SK-N-SH (cell line): ENCODE measurements at regions not wholly inside any gene's neighbourhood (a gene's known extent, or its start where the extent isn't known, plus 50 kb on each side); places are given as distances from the start of the nearest gene placed in this dataset.

ENCODE experiments used
- CTCF ChIA-PET: fragments of 300-600, 350-600 bp; formaldehyde crosslinking; extraction: SDS; loops from one replicate; lab custom pipeline; 2021; lab: Yijun Ruan, JAX
- POLR2A ChIA-PET: fragments of 350-600 bp; sonication (Branson Sonifier 250); formaldehyde crosslinking; extraction: SDS; loops from one replicate; lab custom pipeline; 2020; ENCODE audit warnings: antibody characterized with exemption, inconsistent platforms; lab: Yijun Ruan, JAX
- DNase-seq: peaks from one replicate; pipeline ENCODE4 v3.0.0; 2012
- H2AFZ ChIP-seq: fragments of 200-600 bp; sonication (generic); 2 replicates; pipeline ENCODE4 v1.8.1; 2016; ENCODE audit warnings: antibody characterized with exemption, mild to moderate bottlenecking, low read depth
- H3F3A ChIP-seq: fragments of 200-600 bp; sonication (generic); replicated peaks from 2 replicates; pipeline ENCODE3; 2016; ENCODE audit warnings: antibody characterized with exemption, mild to moderate bottlenecking; ENCODE audit not compliant: insufficient read depth
- H3K27ac ChIP-seq, 2 experiments: fragments of 200-500 bp in 1 of 2; fragments of 200-600 bp in 1 of 2; sonication (Bioruptor generic) in 1 of 2; sonication (generic), shearing (Covaris generic) in 1 of 2; 2 replicates each; pipeline versions ENCODE4 v1.5.1 to v1.6.1; 2014 to 2016; ENCODE audit warnings: low read depth in 2 of 2, inconsistent platforms in 1 of 2, low read length in 1 of 2, mild to moderate bottlenecking in 1 of 2, mixed read lengths in 1 of 2
- H3K27me3 ChIP-seq: fragments of 200-600 bp; sonication (generic), shearing (Covaris generic); 2 replicates; pipeline ENCODE4 v1.6.1; 2016; ENCODE audit warnings: mixed run types; ENCODE audit not compliant: insufficient read depth
- H3K36me3 ChIP-seq, 2 experiments: fragments of 200-500 bp in 1 of 2; fragments of 200-600 bp in 1 of 2; sonication (Bioruptor generic) in 1 of 2; sonication (generic) in 1 of 2; replicated peaks in 1 of 2; 2 replicates each; pipeline versions ENCODE3 to v1.5.1; 2014 to 2016; ENCODE audit warnings: low read length in 1 of 2, mild to moderate bottlenecking in 1 of 2; ENCODE audit not compliant: insufficient read depth in 2 of 2, control insufficient read depth in 1 of 2
- H3K4me1 ChIP-seq, 2 experiments: fragments of 200-500 bp in 1 of 2; fragments of 200-600 bp in 1 of 2; sonication (Bioruptor generic) in 1 of 2; sonication (generic), shearing (Covaris generic) in 1 of 2; 2 replicates each; pipeline versions ENCODE4 v1.5.1 to v1.6.1; 2014 to 2016; ENCODE audit warnings: low read depth in 1 of 2, low read length in 1 of 2, mixed run types in 1 of 2; ENCODE audit not compliant: insufficient read depth in 2 of 2, control insufficient read depth in 1 of 2
- H3K4me2 ChIP-seq: fragments of 200-600 bp; sonication (generic), shearing (Covaris generic); 2 replicates; pipeline ENCODE4 v1.6.1; 2017; ENCODE audit warnings: mixed run types
- H3K4me3 ChIP-seq, 2 experiments: fragments of 200-500 bp in 1 of 2; fragments of 200-600 bp in 1 of 2; sonication (Bioruptor generic) in 1 of 2; sonication (generic), shearing (Covaris generic) in 1 of 2; 2 replicates each; pipeline versions ENCODE4 v1.5.1 to v1.8.1; 2014 to 2016; ENCODE audit warnings: low read depth in 2 of 2, inconsistent platforms in 1 of 2, low read length in 1 of 2, mild to moderate bottlenecking in 1 of 2, mixed read lengths in 1 of 2, moderate library complexity in 1 of 2
- H3K79me2 ChIP-seq: fragments of 200-600 bp; sonication (generic); 2 replicates; pipeline ENCODE4 v1.8.1; 2017; ENCODE audit warnings: mild to moderate bottlenecking; ENCODE audit not compliant: insufficient read depth
- H3K9ac ChIP-seq: fragments of 200-600 bp; sonication (generic); 2 replicates; pipeline ENCODE4 v1.6.1; 2017; ENCODE audit warnings: mixed run types
- H3K9me2 ChIP-seq: fragments of 200-600 bp; sonication (generic); 2 replicates; pipeline ENCODE4 v1.6.1; 2017; ENCODE audit warnings: mixed run types
- H3K9me3 ChIP-seq: fragments of 200-600 bp; sonication (generic); 2 replicates; pipeline ENCODE4 v1.6.1; 2017; ENCODE audit warnings: mixed run types, mild to moderate bottlenecking, moderate library complexity
- H4K20me1 ChIP-seq: fragments of 200-600 bp; sonication (generic); 2 replicates; pipeline ENCODE4 v1.6.1; 2017; ENCODE audit warnings: mild to moderate bottlenecking, mixed run types; ENCODE audit not compliant: insufficient read depth
- CHD2 ChIP-seq: fragments of 150-350 bp; IDR thresholded peaks from 2 replicates; pipeline ENCODE4 v1.6.1; 2018; ENCODE audit warnings: low read length; ENCODE audit not compliant: partially characterized antibody
- EP300 ChIP-seq, 2 experiments: IDR thresholded peaks; 2 replicates each; pipeline versions ENCODE4 v1.4.0 to v1.6.1; 2012; ENCODE audit warnings: borderline replicate concordance in 1 of 2, low read depth in 1 of 2, low read length in 1 of 2
- FOSL2 ChIP-seq: IDR thresholded peaks from 2 replicates; pipeline ENCODE4 v1.4.0; 2012; ENCODE audit warnings: low read depth, mild to moderate bottlenecking, moderate library complexity, borderline replicate concordance
- GATA2 ChIP-seq: sonication (generic); formaldehyde crosslinking; IDR thresholded peaks from 2 replicates; pipeline ENCODE4 v1.5.0; 2020; ENCODE audit warnings: mild to moderate bottlenecking, missing genetic modification reagents
- NFIC ChIP-seq: IDR thresholded peaks from 2 replicates; pipeline ENCODE4 v1.4.0; 2012; ENCODE audit warnings: borderline replicate concordance
- POLR2AphosphoS5 ChIP-seq: IDR thresholded peaks from 2 replicates; pipeline ENCODE4 v1.6.1; 2012; ENCODE audit warnings: low read depth, low read length
- RAD21 ChIP-seq: IDR thresholded peaks from 2 replicates; pipeline ENCODE4 v1.6.1; 2012; ENCODE audit warnings: mild to moderate bottlenecking, low read length
- RFX5 ChIP-seq: IDR thresholded peaks from 2 replicates; pipeline ENCODE4 v1.6.1; 2012; ENCODE audit warnings: mild to moderate bottlenecking, improper control_type of control experiment, low read length
- SIN3A ChIP-seq: IDR thresholded peaks from 2 replicates; pipeline ENCODE4 v1.6.1; 2012; ENCODE audit warnings: low read depth, mild to moderate bottlenecking, low read length, moderate library complexity, borderline replicate concordance
- TCF12 ChIP-seq: IDR thresholded peaks from 2 replicates; pipeline ENCODE4 v1.4.0; 2012
- TEAD4 ChIP-seq: IDR thresholded peaks from 2 replicates; pipeline ENCODE4 v1.4.0; 2012; ENCODE audit warnings: mild to moderate bottlenecking, borderline replicate concordance; ENCODE audit not compliant: insufficient read depth
- WGBS: methylation state at CpG from one replicate; pipeline ENCODE4 v1.1.6; 2017; ENCODE audit warnings: low lambda C conversion rate; 5-methylcytosine and 5-hydroxymethylcytosine counted together
- TF ChIP-seq, protein P1 (sequence below): IDR thresholded peaks from 2 replicates; pipeline ENCODE4 v1.6.1; 2012; ENCODE audit warnings: mild to moderate bottlenecking, low read depth, low read length, moderate library complexity
- TF ChIP-seq, protein P2 (sequence below): fragments of 150-350 bp; IDR thresholded peaks from 2 replicates; pipeline ENCODE4 v1.6.1; 2017; ENCODE audit warnings: antibody characterized with exemption, low read length, low read depth, borderline replicate concordance
- TF ChIP-seq, protein P3 (sequence below): fragments of 150-350 bp; IDR thresholded peaks from 2 replicates; pipeline ENCODE4 v1.6.1; 2016; ENCODE audit warnings: mild to moderate bottlenecking, low read depth, low read length
- TF ChIP-seq, protein P4 (sequence below): fragments of 200-600 bp; sonication (generic); IDR thresholded peaks from 2 replicates; pipeline ENCODE4 v1.6.1; 2017; ENCODE audit warnings: antibody characterized with exemption, mild to moderate bottlenecking, moderate library complexity

DNA sequence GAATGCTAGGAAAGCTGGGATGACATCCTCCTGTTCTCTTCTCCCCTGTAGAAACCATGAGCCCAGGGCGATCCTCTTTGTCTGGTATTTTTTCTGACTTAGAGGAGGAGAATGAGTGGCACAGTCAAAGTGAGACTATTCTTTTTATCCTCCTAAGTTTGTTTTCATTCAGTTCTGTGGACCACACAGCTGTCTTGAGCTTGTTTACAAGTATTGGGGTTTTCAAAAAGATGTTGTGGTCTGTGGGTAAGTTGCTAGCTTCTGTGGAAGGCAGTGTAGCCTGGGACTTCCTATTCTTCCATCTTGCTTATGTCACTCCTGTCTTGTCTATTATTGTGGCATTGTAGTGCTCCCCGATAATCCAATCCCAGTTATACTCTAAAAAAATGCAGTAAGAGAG lies 223.0 kb downstream of the PAPSS1 start:
- TF ChIP-seq FOSL2 (no peak), NFIC (no peak), GATA2 (no peak), POLR2AphosphoS5 (no peak), CHD2 (no peak), SIN3A (no peak), RAD21 (no peak), EP300 (IDR thresholded peaks at IDR 0.05; ENCODE audit: borderline replicate concordance in 1 of 2, low read depth in 1 of 2, low read length in 1 of 2) (no peak), TCF12 (no peak), RFX5 (no peak), TEAD4 (no peak)
- TF ChIP-seq, protein P1, sequence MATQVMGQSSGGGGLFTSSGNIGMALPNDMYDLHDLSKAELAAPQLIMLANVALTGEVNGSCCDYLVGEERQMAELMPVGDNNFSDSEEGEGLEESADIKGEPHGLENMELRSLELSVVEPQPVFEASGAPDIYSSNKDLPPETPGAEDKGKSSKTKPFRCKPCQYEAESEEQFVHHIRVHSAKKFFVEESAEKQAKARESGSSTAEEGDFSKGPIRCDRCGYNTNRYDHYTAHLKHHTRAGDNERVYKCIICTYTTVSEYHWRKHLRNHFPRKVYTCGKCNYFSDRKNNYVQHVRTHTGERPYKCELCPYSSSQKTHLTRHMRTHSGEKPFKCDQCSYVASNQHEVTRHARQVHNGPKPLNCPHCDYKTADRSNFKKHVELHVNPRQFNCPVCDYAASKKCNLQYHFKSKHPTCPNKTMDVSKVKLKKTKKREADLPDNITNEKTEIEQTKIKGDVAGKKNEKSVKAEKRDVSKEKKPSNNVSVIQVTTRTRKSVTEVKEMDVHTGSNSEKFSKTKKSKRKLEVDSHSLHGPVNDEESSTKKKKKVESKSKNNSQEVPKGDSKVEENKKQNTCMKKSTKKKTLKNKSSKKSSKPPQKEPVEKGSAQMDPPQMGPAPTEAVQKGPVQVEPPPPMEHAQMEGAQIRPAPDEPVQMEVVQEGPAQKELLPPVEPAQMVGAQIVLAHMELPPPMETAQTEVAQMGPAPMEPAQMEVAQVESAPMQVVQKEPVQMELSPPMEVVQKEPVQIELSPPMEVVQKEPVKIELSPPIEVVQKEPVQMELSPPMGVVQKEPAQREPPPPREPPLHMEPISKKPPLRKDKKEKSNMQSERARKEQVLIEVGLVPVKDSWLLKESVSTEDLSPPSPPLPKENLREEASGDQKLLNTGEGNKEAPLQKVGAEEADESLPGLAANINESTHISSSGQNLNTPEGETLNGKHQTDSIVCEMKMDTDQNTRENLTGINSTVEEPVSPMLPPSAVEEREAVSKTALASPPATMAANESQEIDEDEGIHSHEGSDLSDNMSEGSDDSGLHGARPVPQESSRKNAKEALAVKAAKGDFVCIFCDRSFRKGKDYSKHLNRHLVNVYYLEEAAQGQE, result no peak
- TF ChIP-seq, protein P2, sequence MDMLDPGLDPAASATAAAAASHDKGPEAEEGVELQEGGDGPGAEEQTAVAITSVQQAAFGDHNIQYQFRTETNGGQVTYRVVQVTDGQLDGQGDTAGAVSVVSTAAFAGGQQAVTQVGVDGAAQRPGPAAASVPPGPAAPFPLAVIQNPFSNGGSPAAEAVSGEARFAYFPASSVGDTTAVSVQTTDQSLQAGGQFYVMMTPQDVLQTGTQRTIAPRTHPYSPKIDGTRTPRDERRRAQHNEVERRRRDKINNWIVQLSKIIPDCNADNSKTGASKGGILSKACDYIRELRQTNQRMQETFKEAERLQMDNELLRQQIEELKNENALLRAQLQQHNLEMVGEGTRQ, result no peak
- TF ChIP-seq, protein P3, sequence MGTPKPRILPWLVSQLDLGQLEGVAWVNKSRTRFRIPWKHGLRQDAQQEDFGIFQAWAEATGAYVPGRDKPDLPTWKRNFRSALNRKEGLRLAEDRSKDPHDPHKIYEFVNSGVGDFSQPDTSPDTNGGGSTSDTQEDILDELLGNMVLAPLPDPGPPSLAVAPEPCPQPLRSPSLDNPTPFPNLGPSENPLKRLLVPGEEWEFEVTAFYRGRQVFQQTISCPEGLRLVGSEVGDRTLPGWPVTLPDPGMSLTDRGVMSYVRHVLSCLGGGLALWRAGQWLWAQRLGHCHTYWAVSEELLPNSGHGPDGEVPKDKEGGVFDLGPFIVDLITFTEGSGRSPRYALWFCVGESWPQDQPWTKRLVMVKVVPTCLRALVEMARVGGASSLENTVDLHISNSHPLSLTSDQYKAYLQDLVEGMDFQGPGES, result no peak
- TF ChIP-seq, protein P4, sequence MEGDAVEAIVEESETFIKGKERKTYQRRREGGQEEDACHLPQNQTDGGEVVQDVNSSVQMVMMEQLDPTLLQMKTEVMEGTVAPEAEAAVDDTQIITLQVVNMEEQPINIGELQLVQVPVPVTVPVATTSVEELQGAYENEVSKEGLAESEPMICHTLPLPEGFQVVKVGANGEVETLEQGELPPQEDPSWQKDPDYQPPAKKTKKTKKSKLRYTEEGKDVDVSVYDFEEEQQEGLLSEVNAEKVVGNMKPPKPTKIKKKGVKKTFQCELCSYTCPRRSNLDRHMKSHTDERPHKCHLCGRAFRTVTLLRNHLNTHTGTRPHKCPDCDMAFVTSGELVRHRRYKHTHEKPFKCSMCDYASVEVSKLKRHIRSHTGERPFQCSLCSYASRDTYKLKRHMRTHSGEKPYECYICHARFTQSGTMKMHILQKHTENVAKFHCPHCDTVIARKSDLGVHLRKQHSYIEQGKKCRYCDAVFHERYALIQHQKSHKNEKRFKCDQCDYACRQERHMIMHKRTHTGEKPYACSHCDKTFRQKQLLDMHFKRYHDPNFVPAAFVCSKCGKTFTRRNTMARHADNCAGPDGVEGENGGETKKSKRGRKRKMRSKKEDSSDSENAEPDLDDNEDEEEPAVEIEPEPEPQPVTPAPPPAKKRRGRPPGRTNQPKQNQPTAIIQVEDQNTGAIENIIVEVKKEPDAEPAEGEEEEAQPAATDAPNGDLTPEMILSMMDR, result no peak
- Histone ChIP-seq H3K4me2 (no peak overlapping the region), H3K9me3 (no peaks in the 10 kb centered on the region), H3K4me3 (no peak overlapping the region), H3F3A (no peaks in the 10 kb centered on the region), H3K27ac (no peak overlapping the region), H3K9ac (no peak overlapping the region), H2AFZ (no peak overlapping the region), H4K20me1 (no peaks in the 10 kb centered on the region), H3K27me3 (no peaks in the 10 kb centered on the region), H3K36me3 (no peaks in the 10 kb centered on the region), H3K9me2 (no peaks in the 10 kb centered on the region), H3K4me1 (no peaks in the 10 kb centered on the region), H3K79me2 (no peaks in the 10 kb centered on the region)
- CTCF ChIA-PET, result no interaction called here
- WGBS, result 47% methylated on average over 2 of the region's 2 CpGs
- DNase-seq, result no peak
- POLR2A ChIA-PET, result no interaction called here
